B cell (primary cell): ENCODE measurements at regions not wholly inside any gene's neighbourhood (a gene's known extent, or its start where the extent isn't known, plus 50 kb on each side); places are given as distances from the start of the nearest gene placed in this dataset.

ENCODE experiments used
- ATAC-seq: fragments of 200-7000 bp; cut with Tn5 transposase; one replicate; pipeline ENCODE4 v1.10.0; 2021; ENCODE audit warnings: low read depth, mild to moderate bottlenecking, moderate number of reproducible peaks, moderate library complexity
- CTCF ChIA-PET: fragments of 350-600 bp; sonication (Branson Sonifier 250); formaldehyde crosslinking; loops from one replicate; lab custom pipeline; 2021; ENCODE audit warnings: antibody characterized with exemption, inconsistent platforms; lab: Charles Lee
- POLR2A ChIA-PET: fragments of 350-600 bp; sonication (Branson Sonifier 250); formaldehyde crosslinking; loops from one replicate; lab custom pipeline; 2021; ENCODE audit warnings: antibody characterized with exemption; lab: Charles Lee
- DNase-seq: peaks from one replicate; pipeline ENCODE4 v3.0.0; 2013
- H2AFZ ChIP-seq: 2 replicates; pipeline ENCODE4 v1.6.1; 2012; ENCODE audit warnings: mild to moderate bottlenecking, low read depth, low read length; ENCODE audit not compliant: insufficient read depth, poor library complexity, severe bottlenecking
- H3K27ac ChIP-seq, 2 donors: 1 replicate in 1 of 2; 2 replicates in 1 of 2; pipeline ENCODE4 v1.5.1; 2012 to 2013; ENCODE audit warnings: low read length in 2 of 2, mild to moderate bottlenecking in 2 of 2, moderate library complexity in 1 of 2
- H3K27me3 ChIP-seq, 4 experiments: fragments of 200-600 bp in 1 of 4; sonication (generic) in 1 of 4; replicated peaks in 1 of 4; 1 replicate in 2 of 4; 2 replicates in 2 of 4; pipeline versions ENCODE4 v1.6.1 to v1.7.0; 2013 to 2016; ENCODE audit warnings: low read length in 3 of 4, mild to moderate bottlenecking in 2 of 4, mixed read lengths in 1 of 4, moderate library complexity in 1 of 4; ENCODE audit not compliant: insufficient read depth in 4 of 4, control insufficient read depth in 3 of 4; ENCODE audit errors: control extremely low read depth in 1 of 4
- H3K36me3 ChIP-seq, 2 experiments: replicated peaks in 1 of 2; 1 replicate in 1 of 2; 2 replicates in 1 of 2; pipeline versions ENCODE4 v1.6.1 to v1.7.1; 2013; ENCODE audit warnings: low read length in 1 of 2; ENCODE audit not compliant: insufficient read depth in 2 of 2, control insufficient read depth in 1 of 2; ENCODE audit errors: control extremely low read depth in 1 of 2, extremely low read depth in 1 of 2
- H3K4me1 ChIP-seq, 2 donors: fragments of 200-600 bp in 1 of 2; sonication (generic) in 1 of 2; 1 replicate in 1 of 2; 2 replicates in 1 of 2; pipeline versions ENCODE4 v1.5.1 to v1.6.1; 2013 to 2017; ENCODE audit warnings: low read length in 2 of 2; ENCODE audit not compliant: control insufficient read depth in 2 of 2, insufficient read depth in 2 of 2
- H3K4me2 ChIP-seq: replicated peaks from 2 replicates; pipeline ENCODE3; 2012; ENCODE audit warnings: mild to moderate bottlenecking, low read depth, low read length; ENCODE audit not compliant: poor library complexity, severe bottlenecking
- H3K4me3 ChIP-seq, 5 experiments: fragments of 200-600 bp in 1 of 5; sonication (generic) in 1 of 5; 1 replicate in 3 of 5; 2 replicates in 2 of 5; pipeline versions ENCODE4 v1.5.1 to v1.7.0; 2011 to 2016; ENCODE audit warnings: low read length in 4 of 5, mild to moderate bottlenecking in 4 of 5, low read depth in 2 of 5, control low read depth in 1 of 5, moderate library complexity in 1 of 5; ENCODE audit not compliant: insufficient read depth in 1 of 5; ENCODE audit errors: control extremely low read depth in 1 of 5, extremely low read depth in 1 of 5
- H3K79me2 ChIP-seq: fragments of 200-600 bp; sonication (generic); one replicate; pipeline ENCODE4 v1.6.0; 2016; ENCODE audit warnings: low read length; ENCODE audit not compliant: control insufficient read depth, insufficient read depth
- H3K9ac ChIP-seq: fragments of 200-600 bp; sonication (generic); 2 replicates; pipeline ENCODE4 v1.6.1; 2017; ENCODE audit warnings: mild to moderate bottlenecking, low read length, moderate library complexity
- H3K9me3 ChIP-seq, 3 donors: one replicate each; pipeline versions ENCODE4 v1.6.1 to v1.7.1; 2013; ENCODE audit warnings: low read length in 2 of 3; ENCODE audit not compliant: control insufficient read depth in 2 of 3, insufficient read depth in 1 of 3; ENCODE audit errors: control extremely low read depth in 1 of 3
- H4K20me1 ChIP-seq: 2 replicates; pipeline ENCODE4 v1.6.0; 2012; ENCODE audit warnings: mild to moderate bottlenecking, low read length; ENCODE audit not compliant: insufficient read depth, control insufficient read depth, poor library complexity, severe bottlenecking
- H3K27ac Mint-ChIP-seq: one replicate; pipeline ENCODE4 v1.8.0; 2021; ENCODE audit warnings: mixed read lengths
- H3K27me3 Mint-ChIP-seq: one replicate; pipeline ENCODE4 v1.8.0; 2021; ENCODE audit warnings: mixed read lengths
- H3K4me1 Mint-ChIP-seq: one replicate; pipeline ENCODE4 v1.8.0; 2021; ENCODE audit warnings: mixed read lengths
- H3K4me3 Mint-ChIP-seq: one replicate; pipeline ENCODE4 v1.8.0; 2021; ENCODE audit warnings: mixed read lengths
- H3K9me3 Mint-ChIP-seq: one replicate; pipeline ENCODE4 v1.8.0; 2022; ENCODE audit warnings: mixed read lengths; ENCODE audit not compliant: insufficient read depth
- CTCF ChIP-seq: fragments of 200-600 bp; IDR thresholded peaks from one replicate; pipeline ENCODE4 v1.8.0; 2022; ENCODE audit warnings: antibody characterized with exemption, mild to moderate bottlenecking
- EZH2 ChIP-seq: IDR thresholded peaks from 2 replicates; pipeline ENCODE4 v1.6.1; 2012; ENCODE audit warnings: borderline replicate concordance, low read depth, mild to moderate bottlenecking, moderate library complexity, low read length; ENCODE audit not compliant: insufficient read depth, poor library complexity, severe bottlenecking
- WGBS: methylation state at CpG from one replicate; pipeline ENCODE4 v1.1.5; 2013; ENCODE audit warnings: missing lambda C conversion rate; ENCODE audit not compliant: insufficient coverage; 5-methylcytosine and 5-hydroxymethylcytosine counted together
- intact Hi-C: fragments of 100-400 bp; cut with micrococcal nuclease; formaldehyde crosslinking; loops from one replicate; pipeline ENCODE4 v1.10.0; 2022

GRCh38 chr3:194268654-194269512 is 82.2 kb downstream of the CPN2 start:
- Histone ChIP-seq H3K27ac (no peak overlapping the region), H3K4me1 (peaks cover 10% of the 10 kb centered on the region in 2 donors), H3K9ac (no peak overlapping the region), H3K27me3 (peaks cover 0 to 40% (median 7%) of the 10 kb centered on the region in 4 experiments), H3K36me3 (no peaks in the 10 kb centered on the region), H2AFZ (no peak overlapping the region), H3K4me2 (no peak overlapping the region), H3K9me3 (no peaks in the 10 kb centered on the region), H4K20me1 (no peaks in the 10 kb centered on the region), H3K79me2 (no peaks in the 10 kb centered on the region), H3K4me3 (no peak overlapping the region)
- TF ChIP-seq CTCF (no peak), EZH2 (no peak)
- DNase-seq (no peak), ATAC-seq (no peak)
- peaks cover 49% of the 10 kb centered on the region for H3K27me3 Mint-ChIP-seq
- H3K4me1 Mint-ChIP-seq: peaks cover 14% of the 10 kb centered on the region
- intact Hi-C loops: no loop called here
- ChIA-PET CTCF (interaction anchor here (2.5 kb wide), 1 partner anchor 47 kb away, joined by 9 read pairs; no protein-coding TSS in a partner anchor), POLR2A (no interaction called here)
- no peak overlapping the region for H3K27ac Mint-ChIP-seq
- WGBS: 92% methylated on average over 10 of the region's 12 CpGs
- no peak overlapping the region for H3K4me3 Mint-ChIP-seq
- H3K9me3 Mint-ChIP-seq: no peaks in the 10 kb centered on the region

- H2AFZ ChIP-seq: no peak overlapping the region
Measured at GRCh38 chr3:194269610-194270145, 81.5 kb downstream of the CPN2 start.

More at GRCh38 chr3:194269610-194270145, 81.5 kb downstream of the CPN2 start:
- Histone ChIP-seq H3K4me2 (peak overlapping the region; percentile 29), H3K4me3 (no peak overlapping the region), H3K9me3 (no peaks in the 10 kb centered on the region), H3K27me3 (peaks cover 0 to 40% (median 7%) of the 10 kb centered on the region in 4 experiments), H3K4me1 (peaks cover 10% of the 10 kb centered on the region in 2 donors), H3K27ac (no peak overlapping the region), H3K36me3 (no peaks in the 10 kb centered on the region), H4K20me1 (no peaks in the 10 kb centered on the region), H3K79me2 (no peaks in the 10 kb centered on the region), H3K9ac (no peak overlapping the region)
- ATAC-seq (no peak), DNase-seq (peak; percentile 25)
- 24% methylated on average over 28 of the region's 29 CpGs for WGBS
- H3K9me3 Mint-ChIP-seq: no peaks in the 10 kb centered on the region
- peaks cover 53% of the 10 kb centered on the region for H3K27me3 Mint-ChIP-seq
- TF ChIP-seq EZH2 (no peak), CTCF (no peak)
- intact Hi-C loops: no loop called here
- no peak overlapping the region for H3K27ac Mint-ChIP-seq
- no peak overlapping the region for H3K4me3 Mint-ChIP-seq
- POLR2A ChIA-PET: no interaction called here
- CTCF ChIA-PET: interaction anchor here (2.5 kb wide), 1 partner anchor 46 kb away, joined by 9 read pairs; no protein-coding TSS in a partner anchor
- H3K4me1 Mint-ChIP-seq: peaks cover 14% of the 10 kb centered on the region
